Motor neuron (in vitro differentiated cells): ENCODE measurements at regions not wholly inside any gene's neighbourhood (a gene's known extent, or its start where the extent isn't known, plus 50 kb on each side); places are given as distances from the start of the nearest gene placed in this dataset.

ENCODE experiments used
- ATAC-seq, 8 experiments: fragments of 200-7000 bp; cut with Tn5 transposase; replicated peaks in 6 of 8; 2 replicates each; pipeline ENCODE4 v1.8.0; 2021; ENCODE audit warnings: mild to moderate bottlenecking in 8 of 8, moderate library complexity in 8 of 8
- H3K27ac ChIP-seq, 2 donors: fragments of 250-450 bp; sonication (Bioruptor Pico); 2 replicates each; pipeline ENCODE4 v1.9.0; 2021; ENCODE audit warnings: antibody characterized with exemption in 2 of 2, mild to moderate bottlenecking in 2 of 2, moderate library complexity in 1 of 2
- H3K4me1 ChIP-seq, 2 donors: fragments of 250-450 bp; sonication (Bioruptor Pico); replicated peaks in 1 of 2; 2 replicates each; pipeline ENCODE4 v1.6.1; 2021; ENCODE audit warnings: antibody characterized with exemption in 2 of 2, mild to moderate bottlenecking in 2 of 2, moderate library complexity in 1 of 2
- H3K4me3 ChIP-seq, 5 donors: fragments of 250-450 bp; sonication (Bioruptor Pico); 2 replicates each; pipeline ENCODE4 v1.9.0; 2021; ENCODE audit warnings: antibody characterized with exemption in 5 of 5, mild to moderate bottlenecking in 5 of 5, moderate library complexity in 4 of 5
- WGBS, 10 experiments: fragments of 450-650 bp; shearing (Covaris generic); methylation state at CpG; one replicate each; pipeline ENCODE4 v1.0.0; 2022; 5-methylcytosine and 5-hydroxymethylcytosine counted together
- in situ Hi-C, 9 experiments: fragments of 400-800 bp; cut with MboI; loops; one replicate each; pipeline ENCODE4 v1.15.0; 2021; ENCODE audit warnings: low sequenced_read_pairs in 9 of 9, low pct_unique_long_range_greater_than_20kb in 2 of 9; ENCODE audit not compliant: unreplicated experiment in 9 of 9

- peak in 2 of 8 experiments; percentile 29 to 43 for ATAC-seq
- whole genome bisulfite sequencing, 10 experiments = 0 to 100% (median 81%) methylated on average over 1 to 2 of the region's 2 CpGs
- in situ Hi-C loops = no loop called here
- Histone ChIP-seq H3K4me1 (no peaks in the 10 kb centered on the region), H3K4me3 (no peak overlapping the region), H3K27ac (no peak overlapping the region)
Measured at GRCh38 chr5:107184066-107184465, 486.7 kb downstream of the EFNA5 start.

GRCh38 chr5:107170620-107171019 lies 500.1 kb downstream of the EFNA5 start:
- ATAC-seq = no peak
- in situ Hi-C loops = no loop called here
- Histone ChIP-seq H3K27ac (no peak overlapping the region), H3K4me3 (no peak overlapping the region), H3K4me1 (peaks cover 10 to 23% of the 10 kb centered on the region in 2 donors)
- 21 to 95% (median 54%) methylated on average over 1 to 3 of the region's 3 CpGs; no CpG with 5 or more reads in 1 of the 10 experiments for WGBS, 10 experiments

GRCh38 chr5:107169867-107170266 lies 500.9 kb downstream of the EFNA5 start:
- WGBS, 10 experiments = 0 to 100% (median 74%) methylated on average over 2 to 3 of the region's 3 CpGs
- ATAC-seq = peak in 1 of 8 experiments; percentile 70
- H3K27ac ChIP-seq = no peak overlapping the region
- peaks cover 10 to 23% of the 10 kb centered on the region in 2 donors for H3K4me1 ChIP-seq
- H3K4me3 ChIP-seq = no peak overlapping the region
- in situ Hi-C loops = no loop called here

GRCh38 chr5:107168848-107169752 lies 501.6 kb downstream of the EFNA5 start:
- in situ Hi-C loops = no loop called here
- WGBS, 10 experiments = 29 to 72% (median 57%) methylated on average over 2 to 8 of the region's 8 CpGs; no CpG with 5 or more reads in 1 of the 10 experiments
- peak in 5 of 8 experiments; percentile 78 to 93 (median 92) for ATAC-seq

GRCh38 chr5:107168086-107168485 lies 502.7 kb downstream of the EFNA5 start:
- H3K4me1 ChIP-seq = peaks cover 10 to 23% of the 10 kb centered on the region in 2 donors
- ATAC-seq = no peak
- WGBS, 10 experiments = 0 to 100% (median 89%) methylated on average over 1 of the region's 1 CpG; no CpG with 5 or more reads in 1 of the 10 experiments
- in situ Hi-C loops = no loop called here
- H3K4me3 ChIP-seq = no peak overlapping the region
- no peak overlapping the region for H3K27ac ChIP-seq

More at GRCh38 chr5:107168848-107169752, 501.6 kb downstream of the EFNA5 start:
- Histone ChIP-seq H3K4me3 (no peak overlapping the region), H3K27ac (no peak overlapping the region), H3K4me1 (peaks cover 10 to 23% of the 10 kb centered on the region in 2 donors)

GRCh38 chr5:107165296-107165695 lies 505.4 kb downstream of the EFNA5 start:
- H3K4me3 ChIP-seq = no peak overlapping the region
- WGBS, 10 experiments = 0 to 70% (median 27%) methylated on average over 1 to 2 of the region's 2 CpGs

GRCh38 chr5:107157809-107158208 lies 512.9 kb downstream of the EFNA5 start:
- WGBS, 10 experiments = 50 to 100% (median 100%) methylated on average over 1 to 2 of the region's 5 CpGs; no CpG with 5 or more reads in 3 of the 10 experiments
- peaks cover 14 to 26% of the 10 kb centered on the region in 2 donors for H3K4me1 ChIP-seq
- in situ Hi-C loops = no loop called here
- H3K27ac ChIP-seq = no peak overlapping the region
- peak in 1 of 8 experiments; percentile 71 for ATAC-seq
- no peak overlapping the region for H3K4me3 ChIP-seq

More at GRCh38 chr5:107165296-107165695, 505.4 kb downstream of the EFNA5 start:
- Histone ChIP-seq H3K4me1 (peaks cover 10 to 23% of the 10 kb centered on the region in 2 donors), H3K27ac (no peak overlapping the region)
- in situ Hi-C loops = no loop called here
- no peak for ATAC-seq

GRCh38 chr5:107155707-107156106 lies 515.0 kb downstream of the EFNA5 start:
- H3K4me1 ChIP-seq = peaks cover 14 to 26% of the 10 kb centered on the region in 2 donors
- no peak for ATAC-seq
- no peak overlapping the region for H3K4me3 ChIP-seq
- no peak overlapping the region for H3K27ac ChIP-seq
- in situ Hi-C loops = no loop called here
- WGBS, 10 experiments = 26 to 90% (median 73%) methylated on average over 2 to 4 of the region's 4 CpGs

- peak in 6 of 8 experiments; percentile 24 to 77 (median 62) for ATAC-seq
- Histone ChIP-seq H3K27ac (peak overlapping the region in 1 of 2 donors; percentile 35), H3K4me1 (peaks cover 14 to 26% of the 10 kb centered on the region in 2 donors), H3K4me3 (no peak overlapping the region)
- in situ Hi-C loops = no loop called here
- 11 to 81% (median 62%) methylated on average over 3 to 6 of the region's 6 CpGs; no CpG with 5 or more reads in 2 of the 10 experiments for WGBS, 10 experiments
Measured at GRCh38 chr5:107154593-107154992, 516.1 kb downstream of the EFNA5 start.

- WGBS, 10 experiments = 14 to 100% (median 70%) methylated on average over 1 to 2 of the region's 2 CpGs; no CpG with 5 or more reads in 1 of the 10 experiments
- no peak overlapping the region for H3K4me3 ChIP-seq
- H3K27ac ChIP-seq = no peak overlapping the region
- peaks cover 14 to 26% of the 10 kb centered on the region in 2 donors for H3K4me1 ChIP-seq
- ATAC-seq = no peak
- in situ Hi-C loops = no loop called here
Measured at GRCh38 chr5:107153283-107153682, 517.5 kb downstream of the EFNA5 start.

GRCh38 chr5:107149243-107150005 lies 521.3 kb downstream of the EFNA5 start:
- Histone ChIP-seq H3K4me3 (no peak overlapping the region), H3K27ac (no peak overlapping the region), H3K4me1 (peaks cover 2 to 16% of the 10 kb centered on the region in 2 donors)
- no peak for ATAC-seq
- 19 to 87% (median 57%) methylated on average over 1 to 3 of the region's 3 CpGs; no CpG with 5 or more reads in 1 of the 10 experiments for WGBS, 10 experiments
- in situ Hi-C loops = no loop called here

- Histone ChIP-seq H3K4me3 (no peak overlapping the region), H3K4me1 (peaks cover 0 to 2% of the 10 kb centered on the region in 2 donors), H3K27ac (no peak overlapping the region)
- 0 to 88% (median 40%) methylated on average over 1 of the region's 1 CpG; no CpG with 5 or more reads in 3 of the 10 experiments for WGBS, 10 experiments
- ATAC-seq = peak in 1 of 8 experiments; percentile 59
- in situ Hi-C loops = no loop called here
Measured at GRCh38 chr5:107147589-107147988, 523.1 kb downstream of the EFNA5 start.

GRCh38 chr5:107146901-107147300 lies 523.8 kb downstream of the EFNA5 start:
- Histone ChIP-seq H3K4me1 (peaks cover 0 to 2% of the 10 kb centered on the region in 2 donors), H3K4me3 (no peak overlapping the region), H3K27ac (no peak overlapping the region)
- in situ Hi-C loops = no loop called here
- 14 to 95% (median 88%) methylated on average over 2 to 4 of the region's 4 CpGs; no CpG with 5 or more reads in 1 of the 10 experiments for WGBS, 10 experiments
- no peak for ATAC-seq
